Right hindlimb (tissue), 1 donor: ENCODE measurements at regions not wholly inside any gene's neighbourhood (a gene's known extent, or its start where the extent isn't known, plus 50 kb on each side); places are given as distances from the start of the nearest gene placed in this dataset.

Source experiments
- DNase-seq: peaks from one replicate; pipeline ENCODE4 v3.0.0-alpha.2; 2018

DNA sequence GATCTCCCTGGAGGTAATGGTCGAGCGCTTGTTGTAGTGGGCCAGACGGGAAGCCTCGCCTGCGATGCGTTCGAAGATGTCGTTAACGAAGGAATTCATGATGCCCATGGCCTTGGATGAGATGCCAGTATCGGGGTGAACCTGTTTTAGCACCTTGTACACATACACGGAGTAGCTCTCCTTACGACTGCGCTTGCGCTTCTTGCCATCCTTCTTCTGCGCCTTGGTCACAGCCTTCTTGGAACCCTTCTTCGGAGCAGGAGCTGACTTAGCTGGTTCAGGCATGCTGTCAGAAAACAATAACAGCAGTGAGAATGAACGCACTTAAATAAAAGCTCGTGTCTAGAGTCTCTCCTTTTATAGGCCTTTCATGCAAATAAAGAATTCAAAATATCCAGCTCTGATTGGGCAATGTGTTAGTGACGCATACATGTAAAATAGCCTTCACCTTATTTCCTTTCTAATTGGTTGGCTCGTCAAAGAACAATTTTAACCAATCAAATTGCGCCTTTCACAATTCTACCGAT, 129.2 kb downstream of the HFE start:
- DNase-seq = peak; percentile 88

DNA sequence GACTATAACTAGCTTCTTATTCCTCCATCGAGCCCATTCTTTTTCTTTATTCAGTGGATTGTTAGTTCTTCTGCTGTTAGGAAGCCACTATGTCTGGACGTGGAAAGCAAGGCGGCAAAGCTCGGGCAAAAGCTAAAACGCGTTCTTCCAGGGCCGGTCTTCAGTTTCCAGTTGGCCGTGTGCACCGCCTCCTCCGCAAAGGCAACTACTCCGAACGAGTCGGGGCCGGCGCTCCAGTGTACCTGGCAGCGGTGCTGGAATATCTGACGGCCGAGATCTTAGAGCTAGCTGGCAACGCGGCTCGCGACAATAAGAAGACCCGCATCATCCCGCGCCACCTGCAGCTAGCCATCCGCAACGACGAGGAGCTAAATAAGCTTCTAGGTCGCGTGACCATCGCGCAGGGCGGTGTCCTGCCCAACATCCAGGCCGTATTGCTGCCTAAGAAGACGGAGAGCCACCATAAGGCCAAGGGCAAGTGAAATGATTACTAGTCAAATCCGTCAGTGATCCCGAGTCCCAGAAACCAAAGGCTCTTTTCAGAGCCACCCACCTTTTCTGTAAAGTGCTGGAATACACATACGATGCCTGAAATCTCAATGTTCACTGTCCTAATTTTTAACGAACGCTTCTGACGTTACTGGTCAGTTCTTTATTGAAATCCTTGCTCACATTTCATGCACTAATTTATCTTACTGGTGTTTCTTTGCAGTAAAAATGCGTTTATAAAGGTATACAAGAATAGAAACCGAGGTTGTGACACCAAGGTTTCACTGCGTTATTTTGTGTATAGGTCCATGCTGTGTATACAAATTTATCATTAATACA, 129.9 kb downstream of the HFE start:
- DNase-seq = peak; percentile 94

DNA sequence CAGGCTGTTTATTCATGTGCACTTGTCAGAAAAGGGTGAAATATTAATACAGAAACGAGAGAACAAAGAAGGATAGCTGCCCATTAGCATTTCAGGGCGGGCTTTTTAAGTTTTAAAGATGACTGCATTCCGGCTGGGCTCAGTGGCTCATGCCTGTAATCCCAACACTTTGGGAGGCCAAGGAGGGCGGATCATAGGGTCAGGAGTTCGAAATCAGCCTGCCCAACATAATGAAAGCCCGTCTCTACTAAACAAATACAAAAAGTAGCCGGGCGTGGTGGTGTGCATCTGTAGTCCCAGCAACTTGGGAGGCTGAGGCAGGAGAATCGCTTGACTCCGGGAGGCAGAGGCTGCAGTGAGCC, 130.5 kb downstream of the HFE start:
- DNase-seq = peak; percentile 60

DNA sequence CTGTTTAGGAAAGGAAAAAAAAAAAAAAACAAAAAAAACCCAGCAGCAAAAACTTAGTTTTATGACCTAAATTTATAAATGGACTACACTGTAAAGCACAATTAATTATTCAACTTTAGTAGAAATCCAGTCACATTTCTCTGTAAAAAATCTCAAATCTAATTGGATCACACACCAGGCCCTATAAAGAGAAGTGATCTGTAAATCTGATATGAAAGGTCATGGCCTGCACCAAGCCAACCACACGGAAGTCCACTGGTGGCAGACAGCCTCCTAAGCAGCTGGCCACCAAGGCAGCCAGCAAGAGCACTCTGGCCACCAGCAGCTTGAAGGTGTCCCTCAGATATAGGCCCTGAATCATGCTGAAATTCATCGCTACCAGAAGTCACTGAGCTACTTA, 131.6 kb downstream of the HFE start:
- no peak for DNase-seq

DNA sequence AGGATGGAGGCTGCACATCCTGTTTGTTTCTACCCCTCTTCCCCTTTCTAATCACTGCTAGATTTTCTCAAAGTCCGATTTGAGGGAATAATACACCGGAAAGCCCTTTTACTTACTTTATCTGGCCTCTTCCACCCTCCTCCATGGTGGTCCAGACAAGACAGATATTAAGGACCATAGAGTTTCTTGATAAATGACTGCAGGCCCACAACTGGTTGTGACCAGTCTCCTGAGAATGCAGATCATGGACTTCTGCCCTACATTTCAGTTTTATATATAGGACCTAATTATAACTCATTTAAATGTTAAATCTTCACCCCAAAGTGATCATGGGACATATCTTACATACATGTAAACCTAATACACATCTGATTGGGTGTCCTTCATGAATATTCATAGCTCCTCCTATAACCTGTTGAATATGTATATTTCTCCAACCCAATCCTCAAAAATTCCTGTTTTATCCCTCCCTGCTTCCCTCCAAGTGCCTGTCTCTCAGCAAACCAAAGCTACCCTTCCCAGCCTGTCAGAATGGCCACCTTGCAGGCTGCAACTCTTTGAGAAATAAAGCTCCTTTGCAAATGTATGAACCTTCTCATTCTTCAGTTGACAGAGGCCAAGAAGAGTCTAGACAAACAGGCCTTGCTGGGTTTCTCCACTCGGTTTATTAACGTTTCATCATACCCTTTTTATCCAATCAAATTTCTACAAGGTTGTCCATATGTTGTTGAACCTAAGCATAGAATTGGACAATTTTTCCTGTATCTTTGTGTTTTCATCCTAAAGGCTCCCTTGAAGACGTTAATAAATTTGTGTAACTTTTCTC, 133.1 kb downstream of the HFE start:
- DNase-seq = no peak

DNA sequence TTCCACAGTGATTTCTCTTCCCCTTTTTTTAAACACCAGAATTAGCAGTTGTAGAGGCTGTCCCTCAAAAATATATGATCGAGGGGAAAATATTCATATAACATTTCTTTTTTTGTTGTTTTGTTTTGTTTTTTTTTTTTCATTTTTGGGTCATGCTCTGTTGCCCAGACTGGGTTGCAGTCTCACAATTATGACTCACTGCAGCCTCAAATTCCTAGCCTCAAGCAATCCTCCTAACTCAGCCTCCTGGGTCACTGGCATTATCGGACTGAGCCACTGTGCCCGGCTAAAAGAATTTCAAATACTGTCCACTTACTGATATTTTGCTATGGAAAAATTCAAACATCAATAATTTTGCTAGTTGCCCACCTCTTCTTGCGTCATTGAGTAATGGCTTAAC, 134.0 kb downstream of the HFE start:
- DNase-seq = no peak

DNA sequence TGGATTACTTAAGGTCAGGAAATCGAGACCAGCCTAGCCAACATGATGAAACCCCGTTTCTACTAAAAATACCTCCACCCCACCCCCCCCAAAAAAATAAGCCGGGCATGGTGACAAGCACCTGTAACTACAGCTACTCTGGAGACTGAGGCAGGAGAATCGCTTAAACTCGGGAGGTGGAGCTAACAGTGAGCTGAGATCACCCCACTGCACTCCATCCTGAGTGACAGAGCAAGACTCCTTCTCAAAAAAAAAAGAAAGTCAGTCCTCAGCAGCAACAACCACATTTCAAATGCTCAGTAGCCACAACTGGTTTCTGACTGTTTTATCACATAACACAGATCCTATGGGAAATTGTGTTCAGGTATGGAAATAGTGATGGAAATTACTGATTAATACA, 135.3 kb downstream of the HFE start:
- no peak for DNase-seq

DNA sequence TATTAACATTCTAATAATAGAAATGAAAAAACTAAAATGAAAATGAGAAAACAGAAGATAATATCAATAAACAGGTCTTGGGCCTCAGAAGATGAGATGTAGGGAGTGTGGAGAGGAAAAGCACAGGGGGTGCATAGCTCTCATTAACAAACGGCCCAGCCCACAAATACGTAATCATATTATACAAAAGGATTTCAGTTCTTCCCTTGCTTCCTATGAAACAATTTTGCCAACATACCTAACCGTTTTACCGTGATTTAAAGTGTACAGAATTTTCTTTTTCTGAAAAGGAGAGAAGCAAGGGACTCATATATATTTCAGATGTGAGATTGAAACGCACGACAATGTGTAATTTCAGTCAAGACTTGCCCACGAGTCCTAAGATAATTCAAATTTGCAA, 136.0 kb downstream of the HFE start:
- no peak for DNase-seq

DNA sequence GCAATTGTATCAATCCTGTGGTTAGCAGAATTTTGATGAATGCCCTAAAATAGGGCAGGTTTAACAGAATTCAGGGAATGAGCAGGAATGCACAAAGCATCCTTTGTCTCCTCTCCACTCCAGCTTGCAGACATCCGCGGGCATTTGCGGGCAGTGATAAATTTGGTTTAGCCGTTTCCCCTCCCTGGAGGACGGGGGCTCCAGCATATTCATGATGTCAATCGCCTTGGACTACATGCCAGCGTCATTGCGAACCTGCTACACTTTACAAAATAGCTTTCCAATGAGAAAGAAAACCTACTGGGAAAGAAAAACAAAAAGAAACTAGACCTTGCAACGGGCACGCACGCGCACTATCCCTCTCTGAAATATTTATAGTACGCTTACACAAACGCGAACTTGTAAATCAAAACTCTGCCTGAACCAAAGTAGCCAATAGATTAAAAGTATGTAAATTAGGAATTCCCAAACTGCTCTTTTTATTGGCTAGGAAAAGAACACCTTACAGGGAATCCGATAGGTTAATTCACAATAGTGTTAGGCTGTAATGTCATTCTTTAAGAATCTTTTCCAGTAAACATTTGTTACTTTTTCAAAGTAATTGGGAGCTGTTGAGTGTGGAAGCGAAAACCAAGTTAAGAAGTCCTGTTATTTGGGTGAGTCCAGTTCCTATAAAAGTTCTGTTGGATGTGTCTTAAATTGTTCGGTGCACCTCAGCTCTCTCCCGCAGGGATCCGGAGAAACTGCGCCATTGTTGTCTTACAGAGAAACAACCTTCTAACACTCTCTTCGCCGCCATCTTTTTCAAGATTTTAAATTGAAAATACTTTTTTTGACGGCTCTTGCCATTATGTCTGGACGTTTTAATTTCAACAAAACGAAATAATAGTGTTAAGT, 136.7 kb downstream of the HFE start:
- peak; percentile 83 for DNase-seq

DNA sequence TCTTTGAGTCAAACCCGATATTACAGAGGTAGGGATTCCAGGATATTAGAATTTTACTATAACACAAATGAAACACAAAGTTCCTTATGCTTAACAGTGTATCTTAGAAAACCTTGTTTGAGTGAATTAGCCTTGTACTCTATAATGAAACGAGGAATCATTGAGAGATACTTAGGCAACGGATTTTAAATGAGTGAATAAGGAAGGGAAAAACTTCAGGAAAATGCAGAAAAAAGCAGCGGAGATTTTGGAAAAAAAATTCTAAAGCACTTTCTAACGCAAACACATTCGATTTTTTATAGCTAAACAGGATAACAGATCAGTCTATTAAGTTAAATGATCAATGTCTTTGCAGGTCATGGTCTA, 137.3 kb downstream of the HFE start:
- DNase-seq = no peak

DNA sequence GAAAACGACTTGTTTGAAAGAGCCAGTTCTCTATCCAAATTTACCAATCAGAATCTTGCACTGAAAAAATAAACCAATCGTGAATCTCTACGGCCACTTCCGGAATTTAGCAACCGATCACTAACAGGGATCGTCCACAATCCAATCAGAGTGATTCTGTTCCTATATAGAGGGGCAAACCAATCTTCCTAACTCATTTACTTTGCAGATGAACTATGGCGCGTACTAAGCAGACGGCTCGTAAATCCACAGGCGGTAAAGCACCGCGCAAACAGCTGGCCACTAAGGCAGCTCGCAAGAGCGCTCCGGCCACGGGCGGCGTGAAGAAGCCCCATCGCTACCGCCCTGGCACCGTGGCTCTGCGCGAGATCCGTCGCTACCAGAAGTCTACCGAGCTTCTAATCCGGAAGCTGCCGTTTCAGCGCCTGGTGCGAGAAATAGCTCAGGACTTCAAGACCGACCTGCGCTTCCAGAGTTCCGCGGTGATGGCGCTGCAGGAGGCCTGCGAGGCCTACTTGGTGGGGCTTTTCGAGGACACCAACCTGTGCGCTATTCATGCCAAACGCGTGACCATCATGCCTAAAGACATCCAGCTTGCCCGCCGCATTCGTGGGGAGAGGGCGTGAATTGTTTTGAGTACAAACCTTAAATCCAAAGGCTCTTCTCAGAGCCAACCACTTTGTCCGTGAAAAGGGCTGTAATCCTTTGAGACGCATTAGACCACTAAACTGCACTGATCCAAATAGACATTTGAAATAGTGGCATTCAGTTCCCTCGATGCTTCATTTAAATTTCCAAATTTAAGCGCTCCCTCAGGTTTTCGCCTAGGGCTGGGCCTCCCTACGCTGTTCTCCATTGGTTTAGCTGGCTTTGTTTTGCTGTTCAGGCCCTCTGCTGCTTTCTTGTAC, 138.0 kb downstream of the HFE start:
- DNase-seq = peak; percentile 86

DNA sequence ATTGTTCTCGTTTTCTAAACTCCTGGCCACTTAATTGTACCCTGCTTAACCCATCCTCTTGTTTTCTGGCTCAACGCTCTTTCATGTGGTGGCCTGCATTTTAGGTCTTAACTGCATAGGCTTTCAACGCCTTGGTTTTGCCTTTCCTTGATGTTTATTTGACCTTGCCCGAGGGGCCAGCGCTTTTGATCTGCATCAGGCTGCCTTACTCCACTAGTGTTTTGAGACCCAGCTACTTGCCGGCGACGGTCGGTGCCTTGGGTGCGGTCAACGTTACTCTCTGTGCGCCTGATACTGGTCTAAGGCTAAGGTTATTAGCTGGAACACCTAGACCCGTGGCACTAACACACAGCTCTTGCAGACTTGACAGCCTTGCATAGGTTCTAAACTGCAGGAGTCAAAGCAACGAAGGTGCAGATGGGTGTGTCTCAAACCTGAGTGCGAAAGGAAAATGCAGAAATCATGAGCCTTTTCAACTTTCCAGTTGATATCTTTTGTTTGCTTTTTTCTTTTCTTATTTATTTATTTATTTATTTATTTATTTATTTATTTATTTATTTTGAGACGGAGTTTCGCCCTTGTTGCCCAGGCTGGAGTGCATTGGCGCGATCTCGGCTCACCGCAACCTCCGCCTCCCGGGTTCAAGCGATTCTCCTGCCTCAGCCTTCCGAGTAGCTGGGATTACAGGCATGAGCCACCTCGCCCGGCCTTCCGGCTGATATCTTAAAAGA, 138.8 kb downstream of the HFE start:
- DNase-seq = no peak

DNA sequence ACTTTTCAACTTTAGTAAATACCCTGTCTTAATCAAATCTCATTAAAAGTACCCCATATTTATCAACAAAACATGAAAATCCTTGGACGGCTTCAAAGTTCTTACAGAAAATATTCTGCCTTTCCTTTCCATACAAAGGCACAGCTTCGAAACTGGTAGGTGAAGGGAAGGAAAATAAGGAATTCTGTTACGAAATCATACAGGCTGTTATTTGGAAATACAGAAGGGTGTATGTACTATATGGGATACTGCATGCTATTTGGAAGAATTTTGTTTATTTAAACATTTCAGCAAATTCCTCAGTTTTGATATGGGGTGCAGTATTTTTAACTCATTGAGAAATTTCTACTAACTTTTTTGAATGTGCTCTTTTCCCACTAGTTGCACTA, 138.4 kb upstream of the BTN3A2 start:
- DNase-seq = no peak

DNA sequence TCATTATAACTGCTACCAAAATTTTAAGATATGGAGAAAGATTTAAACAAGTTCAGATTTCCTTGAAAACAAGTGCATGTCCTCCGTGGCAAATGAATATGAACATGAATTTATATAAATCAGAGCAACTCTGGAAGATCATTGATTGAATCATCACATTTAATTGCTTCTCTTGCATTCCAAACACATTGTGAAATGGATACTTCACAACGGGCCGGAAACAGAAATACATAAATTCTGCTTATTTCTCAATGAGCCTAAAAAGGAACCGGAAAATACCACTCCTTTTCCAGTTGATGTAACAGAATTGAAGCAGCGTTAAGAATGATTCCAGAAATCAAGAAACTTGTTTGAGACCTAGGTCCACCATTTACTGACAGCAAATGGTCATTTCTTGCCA, 134.6 kb upstream of the BTN3A2 start:
- DNase-seq = no peak

DNA sequence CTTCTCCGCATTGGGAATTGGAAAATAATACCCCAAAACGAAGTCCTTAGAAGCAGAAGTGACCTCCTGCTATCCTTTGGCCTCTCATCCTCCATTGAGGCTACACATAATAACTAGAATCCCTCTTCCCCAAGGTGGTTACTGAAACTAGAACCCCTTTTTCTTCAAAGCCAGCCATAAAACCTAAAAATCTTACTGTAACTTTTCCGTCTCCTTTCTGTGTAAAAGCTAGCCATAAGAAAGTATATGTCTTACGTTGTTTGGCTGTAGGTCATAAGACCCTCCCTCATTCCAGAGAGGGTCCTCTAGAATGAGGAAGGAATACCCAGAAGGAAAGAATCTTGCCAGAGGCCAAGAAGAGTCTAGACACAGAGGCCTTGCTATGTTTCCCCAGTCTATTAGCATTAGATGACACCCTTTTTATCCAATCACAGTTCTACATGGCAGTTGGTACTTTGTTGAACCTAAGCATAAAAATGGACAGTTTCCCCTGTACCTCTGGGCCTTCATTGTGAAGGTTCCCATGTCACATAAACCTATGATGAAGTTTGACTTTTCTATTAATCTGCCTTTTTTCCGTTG, 133.9 kb upstream of the BTN3A2 start:
- no peak for DNase-seq

DNA sequence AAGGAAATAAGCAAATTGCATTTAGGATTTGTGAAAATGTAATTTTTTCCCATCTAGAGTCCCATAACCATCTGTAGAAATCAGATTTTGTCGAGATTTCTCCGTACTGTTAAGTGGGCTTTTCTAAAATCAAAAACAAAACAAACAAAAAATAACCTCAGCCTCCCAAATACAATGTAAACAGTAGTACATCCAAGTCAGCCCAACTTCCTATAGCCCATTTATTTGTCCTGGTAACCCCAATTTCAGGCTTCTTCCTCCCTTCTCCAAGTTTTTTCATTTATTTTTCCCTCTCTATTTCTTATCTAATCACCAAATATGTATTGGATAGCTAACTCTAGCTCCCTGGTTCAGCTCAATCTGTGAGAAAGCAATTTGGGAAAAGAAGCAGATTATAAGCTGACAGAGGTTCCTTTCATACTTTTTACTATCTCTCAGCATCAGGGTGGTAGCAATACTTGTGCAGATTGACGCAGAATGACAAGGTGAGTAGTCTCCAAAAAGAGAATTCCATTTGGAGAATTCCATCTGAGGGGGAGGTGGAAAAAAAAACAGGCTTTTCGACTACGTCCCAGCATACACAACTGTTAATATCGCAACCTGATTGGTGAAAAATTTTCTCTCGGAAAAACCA, 132.6 kb upstream of the BTN3A2 start:
- no peak for DNase-seq

DNA sequence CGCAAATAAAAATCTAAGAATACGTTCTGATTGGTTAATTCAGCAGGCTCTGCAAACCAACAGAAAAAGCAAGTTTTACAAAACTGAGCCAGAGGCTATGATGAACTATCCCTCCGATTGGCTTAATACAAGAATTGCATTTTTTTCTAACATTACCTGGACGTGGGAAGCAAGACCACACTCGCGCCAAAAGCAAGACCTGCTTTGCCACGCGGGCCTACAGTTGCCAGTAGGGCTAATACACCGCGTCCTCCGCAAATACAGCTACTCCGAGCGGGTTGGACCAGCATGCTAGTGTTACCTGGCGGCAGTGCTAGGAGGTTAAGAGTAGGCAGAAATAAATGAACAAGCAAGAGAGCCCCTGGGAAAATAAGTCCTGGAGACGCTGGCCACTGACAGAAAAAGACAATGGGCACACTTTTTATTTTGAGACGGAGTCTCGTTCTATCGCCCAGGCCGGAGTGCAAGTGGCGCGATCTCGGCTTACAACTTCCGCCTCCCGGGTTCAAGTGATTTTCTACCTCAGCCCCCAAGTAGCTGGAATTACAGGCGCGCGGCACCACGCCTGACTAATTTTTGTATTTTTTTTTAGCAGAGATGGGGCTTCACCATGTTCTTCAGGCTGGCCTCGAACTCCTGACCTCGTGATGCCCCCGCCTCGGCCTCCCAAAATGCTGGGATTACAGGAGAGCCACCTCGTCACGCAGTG, 131.9 kb upstream of the BTN3A2 start:
- peak; percentile 72 for DNase-seq

DNA sequence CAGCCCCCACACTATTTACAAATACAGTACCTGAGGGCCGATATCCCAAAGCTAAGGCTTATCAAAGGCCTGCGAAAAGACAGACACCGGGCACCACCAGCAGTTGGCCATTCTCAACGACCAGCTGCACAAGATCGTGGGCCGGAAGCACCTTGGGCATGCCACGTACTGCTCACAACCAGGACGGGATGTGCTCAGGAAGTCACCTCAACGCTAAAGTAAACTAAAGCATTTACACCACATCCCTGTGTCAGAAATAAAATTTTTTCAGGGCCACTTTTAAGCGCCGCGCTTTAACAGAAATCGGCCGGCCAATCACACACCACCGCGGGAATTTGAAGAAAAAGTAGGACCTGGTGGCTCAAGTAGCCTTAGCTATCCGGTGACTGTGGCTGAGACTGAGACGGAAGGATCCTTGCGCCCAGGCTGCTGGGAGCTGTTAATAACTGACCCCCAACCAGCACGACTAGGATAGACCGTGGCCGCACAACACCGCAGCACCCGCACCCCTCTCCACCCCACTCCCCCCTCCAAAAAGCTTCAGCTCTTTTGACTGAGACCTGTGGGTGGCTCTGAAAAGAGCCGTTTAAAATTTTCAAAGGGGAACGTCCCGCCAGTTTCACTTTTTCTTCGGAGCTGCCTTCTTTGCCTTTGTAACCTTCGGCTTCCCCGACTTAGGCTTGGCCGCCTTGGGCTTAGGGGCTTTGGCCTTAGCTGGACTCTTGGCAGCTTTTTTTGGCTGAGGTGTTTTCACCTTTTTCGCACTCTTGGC, 131.2 kb upstream of the BTN3A2 start:
- DNase-seq = peak; percentile 79
